HUDEP-2 (cell line): ENCODE measurements at regions not wholly inside any gene's neighbourhood (a gene's known extent, or its start where the extent isn't known, plus 50 kb on each side); places are given as distances from the start of the nearest gene placed in this dataset.
"Not testable (repeated sequence)": the region's sequence is repeated elsewhere in the genome, so short reads cannot be mapped to it uniquely, and the experiment has no call there.

Experiments
- DNase-seq, 76 experiments: peaks; one replicate each; lab custom pipeline; 2025; ENCODE audit not compliant: unreplicated experiment in 76 of 76; lab: John Stamatoyannopoulos, UW

GRCh38 chr12:29899212-29899931, 115.6 kb upstream of the TMTC1 start:
- DNase-seq, result no peak

GRCh38 chr12:29895966-29896365, 112.2 kb upstream of the TMTC1 start:
- DNase-seq, result no peak

GRCh38 chr12:29893002-29893401, 109.3 kb upstream of the TMTC1 start:
- DNase-seq, result no peak

- no peak for DNase-seq
Measured at GRCh38 chr12:29891792-29892191, 108.0 kb upstream of the TMTC1 start.

GRCh38 chr12:29889737-29890136, 106.0 kb upstream of the TMTC1 start:
- peak in 40 of 76 experiments; percentile 1 to 55 (median 6) for DNase-seq

- no peak for DNase-seq
Measured at GRCh38 chr12:29888777-29889176, 105.0 kb upstream of the TMTC1 start.

GRCh38 chr12:29884957-29885356, 101.2 kb upstream of the TMTC1 start:
- not testable (repeated sequence) for DNase-seq

GRCh38 chr12:29883941-29884554, 100.3 kb upstream of the TMTC1 start:
- no peak for DNase-seq

- no peak for DNase-seq
Measured at GRCh38 chr12:29883525-29883924, 99.8 kb upstream of the TMTC1 start.

- no peak for DNase-seq
Measured at GRCh38 chr12:29882846-29883245, 99.1 kb upstream of the TMTC1 start.

GRCh38 chr12:29880987-29881386, 97.2 kb upstream of the TMTC1 start:
- no peak for DNase-seq

- no peak for DNase-seq
Measured at GRCh38 chr12:29879606-29880308, 96.0 kb upstream of the TMTC1 start.

- DNase-seq, result no peak
Measured at GRCh38 chr12:29869946-29870345, 86.2 kb upstream of the TMTC1 start.

GRCh38 chr12:29867823-29868222, 84.1 kb upstream of the TMTC1 start:
- no peak for DNase-seq

- DNase-seq, result no peak
Measured at GRCh38 chr12:29863665-29864064, 79.9 kb upstream of the TMTC1 start.

GRCh38 chr12:29858270-29858786, 74.6 kb upstream of the TMTC1 start:
- no peak for DNase-seq

GRCh38 chr12:29847246-29847645, 63.5 kb upstream of the TMTC1 start:
- no peak for DNase-seq

- DNase-seq, result no peak
Measured at GRCh38 chr12:29844667-29845066, 60.9 kb upstream of the TMTC1 start.

GRCh38 chr12:29843036-29843435, 59.3 kb upstream of the TMTC1 start:
- no peak for DNase-seq

GRCh38 chr12:29838768-29839167, 55.0 kb upstream of the TMTC1 start:
- DNase-seq, result no peak
